Smooth muscle cell (in vitro differentiated cells): ENCODE measurements at regions not wholly inside any gene's neighbourhood (a gene's known extent, or its start where the extent isn't known, plus 50 kb on each side); places are given as distances from the start of the nearest gene placed in this dataset.

ENCODE experiments used
- DNase-seq: peaks from one replicate; lab custom pipeline; 2025; ENCODE audit not compliant: unreplicated experiment; lab: John Stamatoyannopoulos, UW
- H2AFZ ChIP-seq: fragments of 200-600 bp; sonication (generic); 2 replicates; pipeline ENCODE4 v1.6.0; 2016; ENCODE audit warnings: antibody characterized with exemption, low read depth, mild to moderate bottlenecking
- H3F3A ChIP-seq: fragments of 200-600 bp; sonication (generic); 2 replicates; pipeline ENCODE4 v1.6.0; 2017; ENCODE audit warnings: antibody characterized with exemption, low read depth
- H3K27ac ChIP-seq: fragments of 200-600 bp; sonication (generic); 2 replicates; pipeline ENCODE4 v1.5.1; 2016; ENCODE audit warnings: low read depth, mild to moderate bottlenecking
- H3K27me3 ChIP-seq: fragments of 200-600 bp; sonication (generic); 2 replicates; pipeline ENCODE4 v1.6.1; 2016; ENCODE audit warnings: low read depth, mild to moderate bottlenecking
- H3K36me3 ChIP-seq: fragments of 200-600 bp; sonication (generic); 2 replicates; pipeline ENCODE4 v1.5.1; 2016; ENCODE audit warnings: low read depth
- H3K4me1 ChIP-seq: fragments of 200-600 bp; sonication (generic); 2 replicates; pipeline ENCODE4 v1.5.1; 2016; ENCODE audit warnings: low read depth
- H3K4me2 ChIP-seq: fragments of 200-600 bp; sonication (generic); 2 replicates; pipeline ENCODE4 v1.6.0; 2016; ENCODE audit warnings: mild to moderate bottlenecking
- H3K4me3 ChIP-seq: fragments of 200-600 bp; sonication (generic); 2 replicates; pipeline ENCODE4 v1.5.1; 2016; ENCODE audit warnings: mild to moderate bottlenecking
- H3K79me2 ChIP-seq: fragments of 200-600 bp; sonication (generic); 2 replicates; pipeline ENCODE4 v1.6.0; 2016; ENCODE audit warnings: low read depth, mild to moderate bottlenecking
- H3K9ac ChIP-seq: fragments of 200-600 bp; sonication (generic); 2 replicates; pipeline ENCODE4 v1.6.0; 2016; ENCODE audit warnings: low read depth
- H3K9me3 ChIP-seq: fragments of 200-600 bp; sonication (generic); replicated peaks from 2 replicates; pipeline ENCODE4 v1.5.1; 2016; ENCODE audit warnings: low read depth
- H4K20me1 ChIP-seq: fragments of 200-600 bp; sonication (generic); 2 replicates; pipeline ENCODE4 v1.6.0; 2016; ENCODE audit warnings: low read depth
- CTCF ChIP-seq: fragments of 200-600 bp; sonication (generic); IDR thresholded peaks from 2 replicates; pipeline ENCODE4 v1.5.1; 2017; ENCODE audit warnings: borderline replicate concordance, mild to moderate bottlenecking, antibody characterized with exemption; ENCODE audit not compliant: insufficient read depth, poor library complexity, severe bottlenecking
- WGBS: methylation state at CpG from one replicate; pipeline ENCODE4 v1.1.7; 2016; ENCODE audit warnings: low lambda C conversion rate; 5-methylcytosine and 5-hydroxymethylcytosine counted together

GRCh38 chr2:76211991-76212985, 501.6 kb upstream of the GCFC2 start:
- H3K27ac ChIP-seq = no peak overlapping the region
- no peak overlapping the region for H3K9ac ChIP-seq
- H3K4me2 ChIP-seq = no peak overlapping the region
- H3F3A ChIP-seq = no peaks in the 10 kb centered on the region
- H3K36me3 ChIP-seq = no peaks in the 10 kb centered on the region
- no peaks in the 10 kb centered on the region for H3K27me3 ChIP-seq
- H4K20me1 ChIP-seq = no peaks in the 10 kb centered on the region
- TF ChIP-seq CTCF = no peak
- H3K4me3 ChIP-seq = no peak overlapping the region
- no peak overlapping the region for H2AFZ ChIP-seq
- H3K9me3 ChIP-seq = no peaks in the 10 kb centered on the region
- H3K4me1 ChIP-seq = no peaks in the 10 kb centered on the region
- 73% methylated on average over 5 of the region's 5 CpGs for WGBS
- no peak for DNase-seq
- no peaks in the 10 kb centered on the region for H3K79me2 ChIP-seq

GRCh38 chr2:76210551-76210950, 499.8 kb upstream of the GCFC2 start:
- H3K79me2 ChIP-seq = no peaks in the 10 kb centered on the region
- DNase-seq = no peak
- H3K4me3 ChIP-seq = no peak overlapping the region
- H3K27ac ChIP-seq = no peak overlapping the region
- H3K4me1 ChIP-seq = no peaks in the 10 kb centered on the region
- H3K4me2 ChIP-seq = no peak overlapping the region
- H4K20me1 ChIP-seq = no peaks in the 10 kb centered on the region
- no peaks in the 10 kb centered on the region for H3K36me3 ChIP-seq
- 91% methylated on average over 3 of the region's 3 CpGs for WGBS
- no peak overlapping the region for H3K9ac ChIP-seq
- H3F3A ChIP-seq = no peaks in the 10 kb centered on the region
- H2AFZ ChIP-seq = no peak overlapping the region
- no peaks in the 10 kb centered on the region for H3K27me3 ChIP-seq
- no peak for TF ChIP-seq CTCF
- H3K9me3 ChIP-seq = no peaks in the 10 kb centered on the region

GRCh38 chr2:76204048-76204447, 493.3 kb upstream of the GCFC2 start:
- no peaks in the 10 kb centered on the region for H4K20me1 ChIP-seq
- no peak overlapping the region for H3K4me3 ChIP-seq
- WGBS = 93% methylated on average over 2 of the region's 2 CpGs
- no peak overlapping the region for H3K27ac ChIP-seq
- TF ChIP-seq CTCF = no peak
- no peaks in the 10 kb centered on the region for H3K36me3 ChIP-seq
- no peak overlapping the region for H3K4me2 ChIP-seq
- no peaks in the 10 kb centered on the region for H3K27me3 ChIP-seq
- no peak overlapping the region for H2AFZ ChIP-seq
- no peaks in the 10 kb centered on the region for H3K9me3 ChIP-seq
- H3K4me1 ChIP-seq = no peaks in the 10 kb centered on the region
- H3K9ac ChIP-seq = no peak overlapping the region
- H3K79me2 ChIP-seq = no peaks in the 10 kb centered on the region
- DNase-seq = no peak
- no peaks in the 10 kb centered on the region for H3F3A ChIP-seq
